Endothelial cell of umbilical vein (primary cell): ENCODE measurements at regions not wholly inside any gene's neighbourhood (a gene's known extent, or its start where the extent isn't known, plus 50 kb on each side); places are given as distances from the start of the nearest gene placed in this dataset.
"Not testable (repeated sequence)": the region's sequence is repeated elsewhere in the genome, so short reads cannot be mapped to it uniquely, and the experiment has no call there.

Experiments used
- BruUV-seq: library from RNA; stranded (reverse); fragments of 400-500 nt; replicated peaks from 2 replicates; lab custom pipeline; 2021; lab: Mats Ljungman, UMichigan
- CTCF ChIA-PET: fragments of 300-600, 350-600 bp; sonication (Branson Sonifier 250); formaldehyde crosslinking; loops from one replicate; lab custom pipeline; 2021; ENCODE audit warnings: antibody characterized with exemption, inconsistent platforms; lab: Charles Lee
- POLR2A ChIA-PET: fragments of 300-600, 350-600 bp; sonication (Branson Sonifier 250); formaldehyde crosslinking; loops from one replicate; lab custom pipeline; 2021; ENCODE audit warnings: antibody characterized with exemption, inconsistent platforms; lab: Charles Lee
- DNase-seq: peaks from one replicate; pipeline ENCODE4 v3.0.0-alpha.2; 2011; ENCODE audit warnings: low read depth, low spot score
- FAIRE-seq: peaks from 2 replicates; lab custom pipeline; 2011; peaks lifted over from hg19 to GRCh38; lab: Jason Lieb, UNC
- H2AFZ ChIP-seq: 2 replicates; pipeline ENCODE4 v1.6.0; 2012; ENCODE audit warnings: low read depth, low read length, control low read depth, inconsistent platforms
- H3K27ac ChIP-seq: 2 replicates; pipeline ENCODE4 v1.5.1; 2011; ENCODE audit warnings: low read depth, mild to moderate bottlenecking, control low read depth, low read length, moderate library complexity; ENCODE audit not compliant: insufficient read depth
- H3K27me3 ChIP-seq, 2 experiments: 2 replicates each; pipeline versions ENCODE4 v1.6.0 to v1.6.1; 2011; ENCODE audit warnings: low read length in 2 of 2, mixed read lengths in 1 of 2; ENCODE audit not compliant: control insufficient read depth in 2 of 2, insufficient read depth in 2 of 2
- H3K36me3 ChIP-seq, 2 experiments: 2 replicates in 1 of 2; 3 replicates in 1 of 2; pipeline ENCODE4 v1.5.1; 2011; ENCODE audit warnings: low read length in 2 of 2, mild to moderate bottlenecking in 1 of 2, moderate library complexity in 1 of 2; ENCODE audit not compliant: control insufficient read depth in 2 of 2, insufficient read depth in 2 of 2; ENCODE audit errors: extremely low read depth in 1 of 2
- H3K4me1 ChIP-seq: 3 replicates; pipeline ENCODE4 v1.5.1; 2011; ENCODE audit warnings: mild to moderate bottlenecking, low read length; ENCODE audit not compliant: control insufficient read depth, insufficient read depth; ENCODE audit errors: extremely low read depth
- H3K4me2 ChIP-seq: 2 replicates; pipeline ENCODE4 v1.6.1; 2011; ENCODE audit warnings: low read length, control low read depth, mixed read lengths; ENCODE audit not compliant: insufficient read depth
- H3K4me3 ChIP-seq, 3 experiments: fragments of 200-600 bp in 1 of 3; sonication (generic), shearing (Covaris generic) in 1 of 3; replicated peaks in 1 of 3; 2 replicates each; pipeline ENCODE4 v1.5.1; 2011 to 2016; ENCODE audit warnings: control low read depth in 3 of 3, low read length in 3 of 3, mild to moderate bottlenecking in 2 of 3, inconsistent platforms in 1 of 3, low read depth in 1 of 3, moderate library complexity in 1 of 3; ENCODE audit not compliant: insufficient read depth in 1 of 3
- H3K79me2 ChIP-seq: 2 replicates; pipeline ENCODE4 v1.6.0; 2012; ENCODE audit warnings: low read length, inconsistent platforms; ENCODE audit not compliant: control insufficient read depth, insufficient read depth
- H3K9ac ChIP-seq: replicated peaks from 2 replicates; pipeline ENCODE3; 2011; ENCODE audit warnings: low read length, control low read depth; ENCODE audit not compliant: insufficient read depth; ENCODE audit errors: extremely low read depth
- H3K9me1 ChIP-seq: replicated peaks from 3 replicates; pipeline ENCODE4 v1.6.0; 2011; ENCODE audit warnings: mild to moderate bottlenecking, low read length; ENCODE audit not compliant: control insufficient read depth, insufficient read depth; ENCODE audit errors: extremely low read depth
- H3K9me3 ChIP-seq: replicated peaks from 2 replicates; pipeline ENCODE4 v1.5.1; 2012; ENCODE audit warnings: low read length, inconsistent platforms; ENCODE audit not compliant: control insufficient read depth, insufficient read depth
- H4K20me1 ChIP-seq: replicated peaks from 2 replicates; pipeline ENCODE3; 2011; ENCODE audit warnings: mild to moderate bottlenecking, low read length; ENCODE audit not compliant: control insufficient read depth, insufficient read depth; ENCODE audit errors: extremely low read depth
- CTCF ChIP-seq, 2 donors: IDR thresholded peaks; 1 replicate in 1 of 2; 2 replicates in 1 of 2; pipeline ENCODE4 v1.5.1; 2011; ENCODE audit warnings: low read length in 2 of 2, mild to moderate bottlenecking in 2 of 2, moderate library complexity in 2 of 2, control low read depth in 1 of 2, inconsistent platforms in 1 of 2, low read depth in 1 of 2; ENCODE audit not compliant: insufficient read depth in 1 of 2; ENCODE audit errors: extremely low read depth in 1 of 2
- EZH2 ChIP-seq: IDR thresholded peaks from 2 replicates; pipeline ENCODE4 v1.6.1; 2012; ENCODE audit warnings: borderline replicate concordance, low read depth, mild to moderate bottlenecking, moderate library complexity, low read length, inconsistent platforms; ENCODE audit not compliant: severe bottlenecking
- FOS ChIP-seq: IDR thresholded peaks from 2 replicates; pipeline ENCODE4 v1.6.1; 2011; ENCODE audit warnings: mild to moderate bottlenecking, low read length, moderate library complexity, borderline replicate concordance; ENCODE audit not compliant: insufficient read depth
- GATA2 ChIP-seq: IDR thresholded peaks from 2 replicates; pipeline ENCODE4 v1.7.0; 2011; ENCODE audit warnings: low read depth, mild to moderate bottlenecking, moderate library complexity, mixed read lengths, low read length; ENCODE audit not compliant: insufficient read length, insufficient read depth
- JUN ChIP-seq: IDR thresholded peaks from 2 replicates; pipeline ENCODE4 v1.6.1; 2011; ENCODE audit warnings: borderline replicate concordance, low read depth; ENCODE audit not compliant: insufficient read length, insufficient read depth
- MAX ChIP-seq: IDR thresholded peaks from 2 replicates; pipeline ENCODE4 v1.6.1; 2011; ENCODE audit not compliant: insufficient read depth, insufficient read length
- MYC ChIP-seq: IDR thresholded peaks from one replicate; pipeline ENCODE4 v1.6.1; 2011; ENCODE audit warnings: mild to moderate bottlenecking, low read depth, low read length
- POLR2A ChIP-seq: IDR thresholded peaks from 2 replicates; pipeline ENCODE4 v1.6.1; 2012; ENCODE audit warnings: low read depth, mild to moderate bottlenecking, control low read depth, low read length
- POLR2AphosphoS5 ChIP-seq: IDR thresholded peaks from 2 replicates; pipeline ENCODE4 v1.6.1; 2012; ENCODE audit warnings: low read depth, mild to moderate bottlenecking, control low read depth, low read length, moderate library complexity; ENCODE audit not compliant: insufficient read depth
- dilution Hi-C: fragments of 300-500 bp; cut with MboI; formaldehyde crosslinking; loops from one replicate; pipeline ENCODE4 v1.15.0; 2019; ENCODE audit warnings: low sequenced_read_pairs; ENCODE audit not compliant: extremely low pct_ligation_motif_present
- intact Hi-C: fragments of 100-400 bp; cut with micrococcal nuclease; formaldehyde crosslinking; loops from one replicate; pipeline ENCODE4 v1.10.0; 2022

GRCh38 chr22:22376884-22377283 is 131.7 kb downstream of the ZNF280B start:
- H3K79me2 ChIP-seq, H3K9ac ChIP-seq, H3K4me2 ChIP-seq, H3K4me1 ChIP-seq, H4K20me1 ChIP-seq, H3K9me3 ChIP-seq, H3K9me1 ChIP-seq, H3K27me3 ChIP-seq, H3K4me3 ChIP-seq, H2AFZ ChIP-seq, POLR2A ChIA-PET, BruUV-seq, H3K27ac ChIP-seq, dilution Hi-C loops, DNase-seq, CTCF ChIA-PET, H3K36me3 ChIP-seq, FAIRE-seq: not testable (repeated sequence)
- intact Hi-C loops = loop anchor here (1.0 kb wide), 1 partner anchor 25 kb away; no protein-coding TSS in a partner anchor

GRCh38 chr22:22377335-22377734 is 131.2 kb downstream of the ZNF280B start:
- ChIA-PET CTCF (no interaction called here), POLR2A (no interaction called here)
- Histone ChIP-seq H4K20me1 (no peaks in the 10 kb centered on the region), H3K36me3 (no peaks in the 10 kb centered on the region), H3K9ac (no peak overlapping the region), H3K4me1 (no peaks in the 10 kb centered on the region), H3K27ac (no peak overlapping the region), H3K9me3 (no peaks in the 10 kb centered on the region), H3K79me2 (no peaks in the 10 kb centered on the region), H2AFZ (no peak overlapping the region), H3K4me3 (no peak overlapping the region), H3K9me1 (no peaks in the 10 kb centered on the region), H3K4me2 (no peak overlapping the region), H3K27me3 (peaks cover 2 to 3% of the 10 kb centered on the region in 2 experiments)
- dilution Hi-C loops = no loop called here
- DNase-seq (no peak), FAIRE-seq (no peak)
- TF ChIP-seq CTCF (IDR thresholded peaks at IDR 0.05; ENCODE audit: extremely low read depth in 1 of 2, insufficient read depth in 1 of 2, low read depth in 1 of 2, low read length in 2 of 2) (no peak), GATA2 (no peak), MYC (no peak), FOS (no peak), POLR2A (no peak), POLR2AphosphoS5 (no peak), EZH2 (no peak), MAX (no peak), JUN (no peak)
- intact Hi-C loops = no loop called here
- no TSS peak for BruUV-seq
